ENCODE measurements at regions not wholly inside any gene's neighbourhood (a gene's known extent, or its start where the extent isn't known, plus 50 kb on each side); places are given as distances from the start of the nearest gene placed in this dataset.

- Mint-ChIP-seq H3K27me3 (peaks cover 4% of the 10 kb centered on the region), H3K4me3 (no peak overlapping the region), H3K36me3 (no peaks in the 10 kb centered on the region), H3K4me1 (ENCODE audit: unreplicated experiment) (no peaks in the 10 kb centered on the region), H3K9me3 (no peaks in the 10 kb centered on the region), H3K27ac (no peak overlapping the region)
- TF ChIP-seq, protein P1, sequence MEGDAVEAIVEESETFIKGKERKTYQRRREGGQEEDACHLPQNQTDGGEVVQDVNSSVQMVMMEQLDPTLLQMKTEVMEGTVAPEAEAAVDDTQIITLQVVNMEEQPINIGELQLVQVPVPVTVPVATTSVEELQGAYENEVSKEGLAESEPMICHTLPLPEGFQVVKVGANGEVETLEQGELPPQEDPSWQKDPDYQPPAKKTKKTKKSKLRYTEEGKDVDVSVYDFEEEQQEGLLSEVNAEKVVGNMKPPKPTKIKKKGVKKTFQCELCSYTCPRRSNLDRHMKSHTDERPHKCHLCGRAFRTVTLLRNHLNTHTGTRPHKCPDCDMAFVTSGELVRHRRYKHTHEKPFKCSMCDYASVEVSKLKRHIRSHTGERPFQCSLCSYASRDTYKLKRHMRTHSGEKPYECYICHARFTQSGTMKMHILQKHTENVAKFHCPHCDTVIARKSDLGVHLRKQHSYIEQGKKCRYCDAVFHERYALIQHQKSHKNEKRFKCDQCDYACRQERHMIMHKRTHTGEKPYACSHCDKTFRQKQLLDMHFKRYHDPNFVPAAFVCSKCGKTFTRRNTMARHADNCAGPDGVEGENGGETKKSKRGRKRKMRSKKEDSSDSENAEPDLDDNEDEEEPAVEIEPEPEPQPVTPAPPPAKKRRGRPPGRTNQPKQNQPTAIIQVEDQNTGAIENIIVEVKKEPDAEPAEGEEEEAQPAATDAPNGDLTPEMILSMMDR (conservative IDR thresholded peaks at IDR 0.05), result no peak
- DNase-seq (ENCODE audit: extremely low spot score, unreplicated experiment), result no peak
Measured at GRCh38 chr3:96706509-96706908, 107.9 kb upstream of the EPHA6 start.

DNA sequence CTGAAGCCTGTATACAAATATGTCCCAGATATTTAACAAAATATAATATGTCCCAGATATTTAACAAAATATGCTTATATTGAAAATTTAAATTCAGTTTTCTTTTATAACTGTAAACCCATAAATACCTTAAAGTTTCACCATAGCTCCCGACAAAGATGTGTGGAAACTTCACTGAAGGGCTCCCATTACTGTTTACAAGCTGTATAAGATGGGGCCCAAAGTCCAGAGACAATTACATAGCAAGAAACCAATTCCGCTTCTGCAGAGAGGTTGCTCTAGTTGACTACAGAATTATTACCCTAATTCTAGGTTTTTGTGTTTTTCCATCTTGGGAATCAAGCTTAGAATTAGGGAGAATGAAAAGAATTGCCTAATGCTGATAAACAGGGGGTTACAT lies 102.6 kb upstream of the EPHA6 start:
- H3K4me1 Mint-ChIP-seq (ENCODE audit: unreplicated experiment), result no peaks in the 10 kb centered on the region
- TF ChIP-seq, protein P1 (conservative IDR thresholded peaks at IDR 0.05), result no peak
- no peak overlapping the region for H3K27ac Mint-ChIP-seq
- no peaks in the 10 kb centered on the region for H3K9me3 Mint-ChIP-seq
- H3K4me3 Mint-ChIP-seq, result no peak overlapping the region
- no peaks in the 10 kb centered on the region for H3K36me3 Mint-ChIP-seq
- peaks cover 4% of the 10 kb centered on the region for H3K27me3 Mint-ChIP-seq
- DNase-seq (ENCODE audit: extremely low spot score, unreplicated experiment), result no peak

DNA sequence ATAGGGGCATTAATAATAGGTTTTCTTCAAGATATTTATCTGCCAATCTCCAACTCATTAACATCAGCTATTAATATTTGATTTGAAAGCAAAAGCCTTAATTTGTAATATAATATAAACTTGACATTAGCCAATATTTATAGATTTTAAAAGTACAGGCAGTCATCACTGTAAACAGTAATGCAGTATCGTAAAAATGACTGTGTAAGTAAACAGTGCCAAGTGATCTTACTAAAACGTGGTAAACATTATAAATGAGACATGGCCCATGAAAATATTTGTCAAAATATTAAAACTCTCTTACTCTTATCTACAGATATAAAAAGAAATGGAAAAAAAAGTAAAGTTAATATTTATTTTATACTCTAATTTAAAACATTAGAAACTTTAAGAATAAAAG lies 101.6 kb upstream of the EPHA6 start:
- DNase-seq (ENCODE audit: extremely low spot score, unreplicated experiment), result no peak
- Mint-ChIP-seq H3K4me1 (ENCODE audit: unreplicated experiment) (no peaks in the 10 kb centered on the region), H3K27me3 (peaks cover 4% of the 10 kb centered on the region), H3K9me3 (no peaks in the 10 kb centered on the region), H3K4me3 (no peak overlapping the region), H3K27ac (no peak overlapping the region), H3K36me3 (no peaks in the 10 kb centered on the region)
- TF ChIP-seq, protein P1 (conservative IDR thresholded peaks at IDR 0.05), result no peak

DNA sequence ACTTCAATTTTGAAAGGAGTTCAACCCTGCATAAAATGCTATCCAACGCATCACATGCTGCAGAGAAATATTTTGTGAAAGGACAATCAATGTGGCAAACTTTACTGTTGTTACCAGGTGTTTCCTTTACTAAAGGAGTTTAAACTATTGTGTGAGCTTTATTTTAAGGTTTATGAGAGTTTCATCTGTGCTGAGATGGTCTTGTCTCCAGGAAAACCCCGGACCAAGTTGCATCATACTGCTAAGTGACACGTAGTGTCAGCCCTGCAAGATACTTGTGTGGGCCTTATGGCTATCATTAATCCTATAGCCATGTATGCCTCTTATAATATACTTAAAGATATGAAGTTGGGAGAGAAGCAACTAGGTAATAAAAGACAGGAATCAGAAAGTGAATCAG lies 94.5 kb upstream of the EPHA6 start:
- Mint-ChIP-seq H3K9me3 (no peaks in the 10 kb centered on the region), H3K27me3 (peaks cover under 1% of the 10 kb centered on the region), H3K4me1 (ENCODE audit: unreplicated experiment) (no peaks in the 10 kb centered on the region), H3K27ac (no peak overlapping the region), H3K4me3 (no peak overlapping the region), H3K36me3 (no peaks in the 10 kb centered on the region)
- DNase-seq (ENCODE audit: extremely low spot score, unreplicated experiment), result no peak
- TF ChIP-seq, protein P1 (conservative IDR thresholded peaks at IDR 0.05), result no peak

GRCh38 chr3:96731031-96731430 lies 83.4 kb upstream of the EPHA6 start:
- Mint-ChIP-seq H3K4me3 (no peak overlapping the region), H3K27ac (no peak overlapping the region), H3K4me1 (ENCODE audit: unreplicated experiment) (no peaks in the 10 kb centered on the region), H3K27me3 (no peaks in the 10 kb centered on the region), H3K9me3 (no peaks in the 10 kb centered on the region), H3K36me3 (no peaks in the 10 kb centered on the region)
- no peak for DNase-seq (ENCODE audit: extremely low spot score, unreplicated experiment)
- TF ChIP-seq, protein P1 (conservative IDR thresholded peaks at IDR 0.05), result no peak

Data from type B pancreatic cell (in vitro differentiated cells).